ENCODE measurements at regions not wholly inside any gene's neighbourhood (a gene's known extent, or its start where the extent isn't known, plus 50 kb on each side); places are given as distances from the start of the nearest gene placed in this dataset.

DNA sequence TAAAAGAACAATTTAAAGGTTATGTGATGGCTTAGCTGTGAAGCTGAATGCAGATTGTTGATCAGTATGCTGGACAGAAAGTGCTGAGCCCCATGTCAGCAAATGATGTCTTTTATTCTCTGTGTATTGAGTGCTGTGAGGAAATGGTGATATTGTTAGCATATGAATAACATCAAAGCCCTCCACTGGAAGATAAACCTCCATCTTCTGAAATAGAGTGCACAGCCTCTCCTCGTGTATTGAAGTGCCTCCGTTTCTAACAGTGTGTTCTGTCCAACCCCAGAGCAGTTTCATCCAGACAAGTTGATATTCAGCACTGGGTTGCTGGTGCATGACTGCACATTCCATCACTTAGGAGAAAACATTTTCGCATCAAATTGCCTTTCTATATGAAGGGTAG, 242.9 kb downstream of the CSNK1G3 start (continued):
- TF ChIP-seq, protein P1, sequence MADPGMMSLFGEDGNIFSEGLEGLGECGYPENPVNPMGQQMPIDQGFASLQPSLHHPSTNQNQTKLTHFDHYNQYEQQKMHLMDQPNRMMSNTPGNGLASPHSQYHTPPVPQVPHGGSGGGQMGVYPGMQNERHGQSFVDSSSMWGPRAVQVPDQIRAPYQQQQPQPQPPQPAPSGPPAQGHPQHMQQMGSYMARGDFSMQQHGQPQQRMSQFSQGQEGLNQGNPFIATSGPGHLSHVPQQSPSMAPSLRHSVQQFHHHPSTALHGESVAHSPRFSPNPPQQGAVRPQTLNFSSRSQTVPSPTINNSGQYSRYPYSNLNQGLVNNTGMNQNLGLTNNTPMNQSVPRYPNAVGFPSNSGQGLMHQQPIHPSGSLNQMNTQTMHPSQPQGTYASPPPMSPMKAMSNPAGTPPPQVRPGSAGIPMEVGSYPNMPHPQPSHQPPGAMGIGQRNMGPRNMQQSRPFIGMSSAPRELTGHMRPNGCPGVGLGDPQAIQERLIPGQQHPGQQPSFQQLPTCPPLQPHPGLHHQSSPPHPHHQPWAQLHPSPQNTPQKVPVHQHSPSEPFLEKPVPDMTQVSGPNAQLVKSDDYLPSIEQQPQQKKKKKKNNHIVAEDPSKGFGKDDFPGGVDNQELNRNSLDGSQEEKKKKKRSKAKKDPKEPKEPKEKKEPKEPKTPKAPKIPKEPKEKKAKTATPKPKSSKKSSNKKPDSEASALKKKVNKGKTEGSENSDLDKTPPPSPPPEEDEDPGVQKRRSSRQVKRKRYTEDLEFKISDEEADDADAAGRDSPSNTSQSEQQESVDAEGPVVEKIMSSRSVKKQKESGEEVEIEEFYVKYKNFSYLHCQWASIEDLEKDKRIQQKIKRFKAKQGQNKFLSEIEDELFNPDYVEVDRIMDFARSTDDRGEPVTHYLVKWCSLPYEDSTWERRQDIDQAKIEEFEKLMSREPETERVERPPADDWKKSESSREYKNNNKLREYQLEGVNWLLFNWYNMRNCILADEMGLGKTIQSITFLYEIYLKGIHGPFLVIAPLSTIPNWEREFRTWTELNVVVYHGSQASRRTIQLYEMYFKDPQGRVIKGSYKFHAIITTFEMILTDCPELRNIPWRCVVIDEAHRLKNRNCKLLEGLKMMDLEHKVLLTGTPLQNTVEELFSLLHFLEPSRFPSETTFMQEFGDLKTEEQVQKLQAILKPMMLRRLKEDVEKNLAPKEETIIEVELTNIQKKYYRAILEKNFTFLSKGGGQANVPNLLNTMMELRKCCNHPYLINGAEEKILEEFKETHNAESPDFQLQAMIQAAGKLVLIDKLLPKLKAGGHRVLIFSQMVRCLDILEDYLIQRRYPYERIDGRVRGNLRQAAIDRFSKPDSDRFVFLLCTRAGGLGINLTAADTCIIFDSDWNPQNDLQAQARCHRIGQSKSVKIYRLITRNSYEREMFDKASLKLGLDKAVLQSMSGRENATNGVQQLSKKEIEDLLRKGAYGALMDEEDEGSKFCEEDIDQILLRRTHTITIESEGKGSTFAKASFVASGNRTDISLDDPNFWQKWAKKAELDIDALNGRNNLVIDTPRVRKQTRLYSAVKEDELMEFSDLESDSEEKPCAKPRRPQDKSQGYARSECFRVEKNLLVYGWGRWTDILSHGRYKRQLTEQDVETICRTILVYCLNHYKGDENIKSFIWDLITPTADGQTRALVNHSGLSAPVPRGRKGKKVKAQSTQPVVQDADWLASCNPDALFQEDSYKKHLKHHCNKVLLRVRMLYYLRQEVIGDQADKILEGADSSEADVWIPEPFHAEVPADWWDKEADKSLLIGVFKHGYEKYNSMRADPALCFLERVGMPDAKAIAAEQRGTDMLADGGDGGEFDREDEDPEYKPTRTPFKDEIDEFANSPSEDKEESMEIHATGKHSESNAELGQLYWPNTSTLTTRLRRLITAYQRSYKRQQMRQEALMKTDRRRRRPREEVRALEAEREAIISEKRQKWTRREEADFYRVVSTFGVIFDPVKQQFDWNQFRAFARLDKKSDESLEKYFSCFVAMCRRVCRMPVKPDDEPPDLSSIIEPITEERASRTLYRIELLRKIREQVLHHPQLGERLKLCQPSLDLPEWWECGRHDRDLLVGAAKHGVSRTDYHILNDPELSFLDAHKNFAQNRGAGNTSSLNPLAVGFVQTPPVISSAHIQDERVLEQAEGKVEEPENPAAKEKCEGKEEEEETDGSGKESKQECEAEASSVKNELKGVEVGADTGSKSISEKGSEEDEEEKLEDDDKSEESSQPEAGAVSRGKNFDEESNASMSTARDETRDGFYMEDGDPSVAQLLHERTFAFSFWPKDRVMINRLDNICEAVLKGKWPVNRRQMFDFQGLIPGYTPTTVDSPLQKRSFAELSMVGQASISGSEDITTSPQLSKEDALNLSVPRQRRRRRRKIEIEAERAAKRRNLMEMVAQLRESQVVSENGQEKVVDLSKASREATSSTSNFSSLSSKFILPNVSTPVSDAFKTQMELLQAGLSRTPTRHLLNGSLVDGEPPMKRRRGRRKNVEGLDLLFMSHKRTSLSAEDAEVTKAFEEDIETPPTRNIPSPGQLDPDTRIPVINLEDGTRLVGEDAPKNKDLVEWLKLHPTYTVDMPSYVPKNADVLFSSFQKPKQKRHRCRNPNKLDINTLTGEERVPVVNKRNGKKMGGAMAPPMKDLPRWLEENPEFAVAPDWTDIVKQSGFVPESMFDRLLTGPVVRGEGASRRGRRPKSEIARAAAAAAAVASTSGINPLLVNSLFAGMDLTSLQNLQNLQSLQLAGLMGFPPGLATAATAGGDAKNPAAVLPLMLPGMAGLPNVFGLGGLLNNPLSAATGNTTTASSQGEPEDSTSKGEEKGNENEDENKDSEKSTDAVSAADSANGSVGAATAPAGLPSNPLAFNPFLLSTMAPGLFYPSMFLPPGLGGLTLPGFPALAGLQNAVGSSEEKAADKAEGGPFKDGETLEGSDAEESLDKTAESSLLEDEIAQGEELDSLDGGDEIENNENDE (IDR thresholded peaks at IDR 0.05; ENCODE audit: insufficient replicate concordance, low read length) = no peak
- TF ChIP-seq, protein P2, sequence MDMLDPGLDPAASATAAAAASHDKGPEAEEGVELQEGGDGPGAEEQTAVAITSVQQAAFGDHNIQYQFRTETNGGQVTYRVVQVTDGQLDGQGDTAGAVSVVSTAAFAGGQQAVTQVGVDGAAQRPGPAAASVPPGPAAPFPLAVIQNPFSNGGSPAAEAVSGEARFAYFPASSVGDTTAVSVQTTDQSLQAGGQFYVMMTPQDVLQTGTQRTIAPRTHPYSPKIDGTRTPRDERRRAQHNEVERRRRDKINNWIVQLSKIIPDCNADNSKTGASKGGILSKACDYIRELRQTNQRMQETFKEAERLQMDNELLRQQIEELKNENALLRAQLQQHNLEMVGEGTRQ (IDR thresholded peaks at IDR 0.05; ENCODE audit: low read length) = no peak

All from H1 (cell line).